GM21390 (cell line): ENCODE measurements at regions not wholly inside any gene's neighbourhood (a gene's known extent, or its start where the extent isn't known, plus 50 kb on each side); places are given as distances from the start of the nearest gene placed in this dataset.

ENCODE experiments used
- ATAC-seq: cut with Tn5 transposase; IDR thresholded peaks from one replicate; pipeline ENCODE4 v1.9.1; 2021; ENCODE audit not compliant: unreplicated experiment

DNA sequence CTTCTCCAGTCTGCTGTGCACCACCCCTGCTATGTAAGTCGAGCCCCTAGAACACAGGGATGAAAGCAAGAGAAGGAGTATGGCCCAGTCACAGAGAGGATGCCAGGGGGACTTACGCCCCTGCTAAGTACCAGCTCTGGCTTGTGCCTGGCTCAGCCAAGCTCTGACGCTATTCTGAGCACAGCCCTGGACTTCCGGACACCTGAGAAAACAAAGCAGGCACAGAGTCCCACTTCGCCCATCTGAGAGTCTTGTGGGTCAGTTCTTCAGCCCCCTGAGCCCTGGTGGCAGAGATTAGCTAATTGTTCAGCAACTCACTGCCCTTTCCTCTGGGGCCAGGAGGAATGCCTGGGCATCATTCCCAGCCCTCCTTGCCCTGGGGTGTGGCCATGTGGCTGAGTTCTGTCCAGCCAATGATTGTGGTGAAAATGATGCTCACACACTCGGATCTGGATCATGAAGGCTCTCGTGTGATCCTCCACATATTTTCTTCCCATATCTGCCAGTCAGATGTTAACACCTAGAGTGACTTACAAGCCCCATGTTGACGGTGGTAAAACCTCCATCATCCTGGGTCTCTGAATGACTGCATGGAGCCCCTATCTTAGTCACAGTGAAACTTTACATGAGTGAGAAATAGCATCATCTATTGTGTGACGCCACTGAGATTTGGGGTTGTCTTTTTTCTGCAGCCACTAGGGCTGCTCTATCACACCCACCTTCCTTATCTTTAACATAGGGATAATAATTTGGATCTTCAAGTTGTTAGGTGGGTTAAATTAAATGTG, 105.7 kb downstream of the TPRA1 start:
- no peak for ATAC-seq

DNA sequence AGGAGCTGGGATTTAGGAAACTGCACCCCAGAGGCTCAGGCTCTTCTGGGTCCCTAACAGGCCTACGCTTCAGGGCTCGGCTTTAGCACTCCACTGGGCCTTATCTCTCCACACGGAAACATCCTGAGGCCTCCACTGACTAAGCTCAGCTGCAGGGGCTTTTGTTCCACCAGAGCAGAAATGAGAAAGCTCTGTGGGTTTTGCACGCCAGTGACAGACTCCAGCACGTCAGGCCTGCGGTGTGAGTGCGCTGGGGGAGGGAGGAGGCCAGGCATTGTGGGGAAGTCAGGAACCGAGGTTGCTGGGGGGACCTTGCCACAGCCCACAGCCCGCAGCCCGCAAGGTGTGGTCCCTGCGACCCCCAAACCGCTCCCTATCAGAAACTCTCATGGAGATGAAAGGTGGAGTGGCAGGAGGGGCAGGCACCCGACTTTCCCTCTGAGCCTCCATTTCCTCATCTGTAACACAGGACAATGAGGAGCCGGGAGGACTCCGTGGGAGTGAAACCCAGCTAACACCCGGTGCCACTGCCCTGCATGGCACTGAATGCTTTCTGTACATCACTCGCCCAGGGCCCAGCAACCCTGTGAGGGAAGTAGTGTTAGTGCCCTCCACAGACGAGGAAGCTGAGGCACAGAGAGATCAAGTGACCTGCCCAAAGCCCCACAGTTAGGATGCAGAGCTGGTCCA, 106.5 kb downstream of the TPRA1 start:
- no peak for ATAC-seq

DNA sequence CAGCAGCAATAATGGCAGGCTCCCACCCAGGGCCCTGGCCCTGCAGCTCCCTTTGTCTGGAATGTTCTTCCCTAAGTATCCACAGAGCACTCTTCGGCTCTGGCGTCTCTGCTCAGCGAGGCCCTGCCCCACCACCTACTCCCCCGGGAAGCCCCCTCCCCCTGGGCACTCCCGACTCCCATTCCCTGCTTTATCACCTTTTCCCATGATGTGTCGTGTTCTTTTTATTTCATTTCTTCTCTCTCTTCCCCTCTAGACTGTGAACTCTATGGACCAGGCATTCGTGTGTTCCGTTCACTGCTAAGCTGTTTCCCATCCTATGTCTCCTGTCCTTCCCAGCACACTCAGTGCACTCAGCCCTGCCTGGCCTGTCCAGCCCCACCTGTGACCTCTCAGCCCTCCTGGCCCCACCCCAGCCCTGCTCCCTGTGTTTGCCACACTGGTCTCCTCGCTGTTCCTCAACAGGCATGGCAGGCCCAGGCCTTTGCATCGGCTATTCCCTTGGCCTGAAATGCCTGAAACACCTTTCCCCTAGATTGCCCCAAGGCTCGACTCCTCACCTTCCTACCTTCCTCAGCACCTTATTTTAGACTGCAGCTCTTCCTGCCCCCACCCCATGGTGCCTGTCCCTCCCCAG, 107.4 kb downstream of the TPRA1 start:
- ATAC-seq = no peak

DNA sequence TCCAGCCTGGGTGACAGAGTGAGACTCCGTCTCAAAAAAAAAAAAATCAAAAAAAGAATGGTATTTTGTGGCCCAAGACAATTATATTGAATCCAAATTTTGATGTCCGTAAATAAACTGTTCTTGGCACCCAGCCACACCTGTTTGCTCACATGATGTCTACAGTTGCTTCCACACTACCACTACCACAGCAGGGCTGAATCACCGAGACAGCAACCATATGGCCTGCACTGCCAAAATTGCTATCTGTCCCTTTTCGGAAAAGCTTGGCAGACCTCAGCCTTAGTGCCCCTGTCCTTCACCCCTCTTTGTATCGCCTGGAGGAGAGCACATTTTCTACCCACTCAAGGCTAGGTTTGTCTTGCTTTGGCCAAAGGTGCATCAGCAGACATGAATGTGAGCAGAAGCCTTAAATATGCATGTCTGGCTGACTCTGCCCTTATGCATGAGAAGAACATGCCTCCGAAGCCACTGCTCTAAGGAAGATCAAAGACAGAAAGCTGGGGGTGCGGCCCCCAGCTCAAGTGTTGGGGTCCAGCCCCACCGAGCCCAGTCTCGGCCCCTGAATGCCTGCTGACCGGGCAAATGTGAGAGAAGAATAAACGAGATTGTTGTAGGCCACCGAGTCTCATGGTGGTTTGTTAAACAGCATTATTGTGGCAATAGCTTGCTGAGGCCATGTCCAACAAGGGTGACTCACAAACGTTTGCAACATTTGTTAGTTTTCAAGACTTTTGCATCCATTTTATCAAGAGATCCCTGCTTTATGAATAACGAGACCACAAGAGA, 108.1 kb downstream of the TPRA1 start:
- ATAC-seq = no peak

DNA sequence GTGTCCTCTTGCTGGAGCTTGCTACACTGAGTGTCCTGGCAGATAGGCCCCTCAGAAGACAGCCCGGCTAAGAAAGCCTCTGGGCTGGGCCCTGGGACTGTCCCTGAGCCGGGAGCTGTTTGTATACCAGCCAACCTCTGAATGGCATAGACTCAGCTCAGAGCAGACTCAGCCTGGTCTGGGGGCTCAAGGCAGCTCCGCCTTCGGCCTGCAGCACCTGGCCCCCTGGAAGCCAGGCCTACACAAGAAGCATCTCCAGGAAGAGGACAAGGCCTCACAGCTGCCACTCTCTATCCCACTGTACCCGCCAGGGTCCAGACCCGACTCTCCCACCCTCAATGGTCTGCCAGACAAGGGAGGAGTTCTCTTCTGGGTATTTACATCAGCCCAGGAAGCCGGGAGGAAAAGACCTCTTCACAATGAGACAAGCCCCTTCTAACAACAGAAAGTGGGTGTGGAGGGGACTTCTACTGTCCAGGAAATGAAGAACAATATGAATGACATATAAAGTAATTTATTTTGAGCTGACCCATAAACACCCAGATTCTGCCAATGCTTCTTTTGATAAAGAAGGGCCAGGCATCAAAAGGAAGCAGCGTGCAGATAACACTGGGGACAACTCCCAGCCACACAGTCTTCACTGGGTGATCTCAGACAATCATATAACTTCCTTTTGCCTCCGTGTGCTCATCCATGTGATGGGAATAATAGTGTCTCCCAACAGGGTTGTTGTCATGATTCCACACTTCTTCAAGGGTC, 110.2 kb downstream of the TPRA1 start:
- ATAC-seq = no peak

DNA sequence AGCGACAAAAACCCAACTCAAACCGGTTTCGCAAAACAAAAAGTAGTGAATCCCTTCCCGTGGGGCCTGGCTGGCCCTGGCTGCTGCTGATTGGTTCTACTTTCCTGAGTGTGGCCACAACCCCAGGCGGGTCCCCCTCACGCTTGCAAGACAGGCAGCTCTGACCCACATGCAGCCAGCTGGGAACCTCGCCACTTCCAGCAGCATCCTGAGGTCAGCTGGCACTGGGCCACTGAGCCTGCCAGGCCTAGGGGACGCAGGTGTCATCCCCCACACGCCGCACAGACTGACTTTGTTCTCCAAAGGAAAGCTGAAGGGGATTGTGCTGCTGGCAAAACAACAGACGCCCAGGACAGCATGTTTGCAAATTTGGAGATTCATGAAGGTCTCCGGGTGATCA, 111.1 kb downstream of the TPRA1 start:
- no peak for ATAC-seq

DNA sequence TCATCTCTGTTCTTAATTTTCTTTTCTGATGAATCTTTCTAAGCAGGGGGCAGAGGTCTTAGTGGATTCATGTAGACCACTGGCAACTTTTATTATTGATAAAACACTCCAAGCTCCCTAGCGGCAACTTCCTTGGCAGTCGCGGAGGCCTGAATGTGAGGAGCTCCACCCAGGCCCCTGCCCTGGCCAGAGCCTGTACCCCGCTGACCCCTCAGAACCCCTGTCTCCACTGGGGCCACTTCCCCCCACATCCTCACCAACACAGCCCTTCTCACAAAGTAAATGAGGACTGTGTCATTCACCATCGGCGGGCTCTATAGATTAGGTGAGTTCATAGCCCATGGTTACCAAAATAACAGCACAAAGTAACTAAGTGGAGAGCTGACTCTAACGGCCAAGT, 111.6 kb downstream of the TPRA1 start:
- ATAC-seq = no peak

DNA sequence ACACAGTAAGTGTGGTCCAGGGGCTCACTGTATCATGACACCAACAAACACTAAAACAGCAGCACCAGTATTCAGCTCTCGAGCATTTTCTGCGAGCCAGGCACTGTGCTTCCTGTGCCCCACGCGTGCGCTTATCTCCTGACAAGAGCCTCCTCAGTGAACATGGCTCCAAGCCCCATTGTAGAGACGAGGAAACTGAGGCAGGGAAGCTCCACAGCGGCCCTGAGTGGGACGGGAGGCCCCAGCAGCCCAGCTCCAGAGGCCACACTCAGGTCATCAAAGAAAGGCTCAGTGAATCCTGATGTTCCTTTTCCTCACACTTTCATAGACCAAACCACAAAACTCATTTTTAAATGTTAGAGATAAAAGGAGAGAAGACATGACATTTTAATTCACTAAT, 113.1 kb downstream of the TPRA1 start:
- no peak for ATAC-seq

DNA sequence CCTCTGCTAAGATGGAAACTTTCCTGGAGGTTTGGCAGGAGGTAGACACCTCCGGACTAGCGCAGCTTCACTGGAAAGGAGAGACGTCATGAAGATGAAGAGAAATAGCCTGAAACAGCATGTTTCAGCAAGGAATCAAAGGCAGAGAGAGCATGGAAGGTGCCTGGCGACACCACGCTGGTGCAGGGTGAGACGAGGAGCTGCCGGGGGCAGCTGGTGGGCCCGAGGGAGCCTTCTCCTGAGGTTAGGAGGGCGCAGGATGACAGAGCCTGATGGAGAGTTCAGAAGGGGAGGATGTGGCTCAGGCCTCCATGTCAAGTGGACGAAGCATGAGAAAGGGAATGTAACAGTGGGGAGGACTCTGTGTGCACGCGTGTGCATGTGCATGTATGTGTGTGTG, 113.6 kb downstream of the TPRA1 start:
- ATAC-seq = no peak

DNA sequence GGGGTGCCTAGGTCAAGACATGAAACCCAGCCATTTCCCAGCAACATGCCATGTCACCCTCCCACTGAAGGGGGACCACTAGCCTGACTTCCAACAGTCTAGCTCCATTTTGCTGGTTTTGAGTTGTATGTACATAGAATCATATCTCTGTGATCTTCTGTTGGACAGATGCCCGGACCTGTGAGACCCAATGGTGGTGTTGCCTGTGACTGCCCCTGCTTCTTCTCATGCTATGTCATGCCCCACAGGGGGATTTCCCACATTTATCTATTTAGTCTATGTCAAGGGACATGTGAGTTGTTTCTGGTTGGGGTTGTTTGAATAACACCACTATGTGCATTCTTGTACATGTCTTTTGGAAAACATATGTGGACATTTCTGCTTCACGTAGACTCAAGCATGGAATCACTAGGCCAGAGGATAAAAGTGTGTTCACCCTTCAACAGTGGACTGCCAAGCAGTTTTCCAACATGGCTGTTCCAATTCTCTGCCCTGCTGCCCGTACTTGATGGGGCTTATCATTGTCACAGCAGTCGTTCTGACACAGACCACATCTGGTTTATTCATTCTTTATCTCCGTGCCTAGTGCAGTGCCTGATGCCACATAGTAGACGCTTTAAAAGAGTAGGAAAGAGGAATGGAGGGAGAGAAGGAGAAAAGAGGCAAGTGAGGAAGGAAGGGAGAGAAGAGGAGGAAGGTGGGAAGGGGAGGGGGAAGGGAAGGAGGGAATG, 114.4 kb downstream of the TPRA1 start:
- no peak for ATAC-seq

DNA sequence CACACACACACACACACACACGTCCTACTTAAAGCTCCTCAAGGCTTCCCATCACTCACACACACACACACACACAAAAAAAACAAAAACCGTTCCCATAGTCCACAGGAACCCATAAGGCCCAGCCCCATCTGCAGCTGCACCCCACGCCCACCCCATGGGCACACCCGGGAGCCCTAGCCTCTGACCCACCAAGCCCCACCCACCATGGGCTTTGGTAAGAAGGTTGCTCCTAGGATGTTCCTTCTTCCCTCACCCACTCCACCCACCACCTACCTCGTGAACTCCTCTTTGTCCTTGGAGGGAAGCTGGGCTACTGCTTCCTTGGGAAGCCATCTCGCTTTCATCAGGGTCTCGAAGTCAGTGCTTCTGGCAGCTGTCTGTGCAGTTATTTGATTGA, 115.1 kb downstream of the TPRA1 start:
- ATAC-seq = no peak

DNA sequence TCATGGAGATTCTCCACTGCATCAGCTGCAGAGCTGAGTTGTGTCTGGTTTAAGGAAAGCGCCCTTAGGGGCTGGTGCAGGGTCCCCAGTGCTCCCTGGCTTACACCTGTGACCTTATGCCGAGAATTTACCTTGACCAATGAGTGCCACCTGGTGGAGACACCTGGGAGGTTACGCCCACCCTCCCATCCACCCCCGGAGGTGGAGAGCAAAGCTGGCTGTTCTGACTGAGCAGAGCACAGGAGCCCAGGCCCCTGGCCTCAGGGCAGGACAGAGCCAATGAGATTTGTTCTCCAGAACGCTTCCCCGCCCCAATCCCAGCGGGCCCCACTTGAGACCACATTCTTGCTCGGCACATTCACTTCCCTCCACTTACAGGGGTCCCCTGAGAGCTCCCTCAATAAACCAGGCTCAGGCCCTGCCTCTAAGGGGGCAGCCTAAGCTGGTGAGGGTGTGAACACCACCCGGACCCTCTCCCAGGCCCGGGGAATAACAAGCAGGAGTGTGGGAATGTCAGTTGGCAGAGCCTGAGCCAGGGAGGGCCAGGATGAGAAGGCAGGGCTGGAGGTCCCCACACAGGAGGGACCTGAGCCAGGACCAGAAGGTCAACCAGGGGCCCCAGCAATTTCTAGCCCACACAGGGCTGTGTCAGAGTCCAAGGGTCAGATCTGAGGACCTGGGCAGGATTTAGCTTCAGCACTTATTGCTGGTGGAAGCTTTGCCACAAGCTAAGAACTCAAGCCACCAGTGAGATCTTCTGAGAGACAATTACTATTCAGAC, 117.1 kb downstream of the TPRA1 start:
- no peak for ATAC-seq

DNA sequence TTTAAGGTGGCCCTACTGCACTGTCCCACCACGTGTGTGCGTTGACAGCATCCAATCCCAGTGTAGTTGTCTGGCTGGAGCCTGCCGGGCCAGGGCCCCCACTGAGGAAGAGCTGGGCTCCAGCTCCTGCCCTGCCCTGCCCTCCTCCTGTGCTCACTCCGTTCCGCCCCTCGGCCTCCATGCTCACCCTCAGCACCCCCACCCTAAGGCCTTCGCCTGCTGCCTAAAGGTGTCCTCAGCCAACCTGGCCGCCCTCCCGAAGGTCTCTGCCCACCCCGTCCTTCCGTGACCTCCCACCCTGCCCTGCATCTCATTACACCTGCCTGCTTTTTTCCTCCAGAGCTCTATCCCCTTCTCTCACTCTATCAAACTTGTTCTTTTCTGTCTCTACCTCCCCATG, 118.0 kb downstream of the TPRA1 start:
- ATAC-seq = no peak

DNA sequence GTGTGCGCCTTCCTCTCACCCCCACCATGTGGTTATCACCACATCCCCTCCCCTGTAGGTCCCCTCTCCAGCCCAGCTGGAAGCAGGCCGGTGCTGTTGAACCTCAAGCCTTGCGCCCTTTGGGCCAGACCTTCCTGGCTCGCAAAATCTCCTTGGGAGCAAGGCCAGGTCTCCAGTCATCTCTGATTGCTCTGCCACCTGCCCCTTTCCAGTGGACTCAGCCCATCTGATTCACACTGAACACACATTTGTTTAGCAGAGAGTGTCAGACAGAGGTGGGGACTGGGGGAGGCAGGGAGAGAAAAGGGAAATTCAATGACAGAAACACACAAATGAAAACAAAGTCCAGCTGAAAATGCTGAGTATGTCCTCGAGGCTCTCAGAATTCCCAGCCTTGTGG, 119.4 kb downstream of the TPRA1 start:
- no peak for ATAC-seq

DNA sequence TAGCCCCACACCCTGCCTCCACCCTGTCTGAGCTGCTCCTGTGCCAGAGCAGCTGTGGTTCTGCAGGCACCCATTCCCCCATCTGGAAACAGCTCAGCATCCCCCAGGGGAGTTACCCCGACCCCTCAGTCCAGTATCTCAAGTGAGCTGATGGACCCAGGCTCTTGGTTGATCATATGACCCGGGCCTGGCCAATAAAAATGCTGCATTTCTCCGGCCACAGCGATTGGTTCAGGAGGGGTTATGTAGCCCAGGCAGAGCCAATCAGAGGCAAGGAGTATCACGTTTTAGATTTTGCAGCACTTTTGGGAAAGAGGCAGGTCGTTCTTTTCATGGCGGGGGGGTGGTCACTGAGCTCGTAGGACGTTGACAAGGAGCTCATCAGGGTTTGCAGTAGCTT, 120.8 kb downstream of the TPRA1 start:
- no peak for ATAC-seq

DNA sequence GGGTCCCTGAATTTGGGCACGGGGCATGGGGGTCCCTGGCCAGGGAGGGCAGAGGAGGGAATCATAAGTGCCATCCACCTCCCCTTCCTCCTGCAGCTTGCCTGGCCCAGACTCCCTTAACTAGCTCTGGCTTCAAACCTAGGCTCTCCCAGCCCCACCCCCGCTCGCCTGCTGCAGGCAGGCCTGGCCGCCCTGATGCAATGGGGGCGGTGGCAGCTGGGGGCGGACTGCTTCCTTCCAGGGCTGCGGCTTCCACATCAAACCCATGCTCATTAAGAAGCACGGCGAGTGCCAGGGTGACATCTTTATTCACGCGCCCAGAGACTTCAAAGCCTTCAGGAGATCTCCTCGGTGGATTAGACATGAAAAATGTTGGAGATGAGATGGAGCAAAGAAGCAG, 123.1 kb downstream of the TPRA1 start:
- no peak for ATAC-seq

DNA sequence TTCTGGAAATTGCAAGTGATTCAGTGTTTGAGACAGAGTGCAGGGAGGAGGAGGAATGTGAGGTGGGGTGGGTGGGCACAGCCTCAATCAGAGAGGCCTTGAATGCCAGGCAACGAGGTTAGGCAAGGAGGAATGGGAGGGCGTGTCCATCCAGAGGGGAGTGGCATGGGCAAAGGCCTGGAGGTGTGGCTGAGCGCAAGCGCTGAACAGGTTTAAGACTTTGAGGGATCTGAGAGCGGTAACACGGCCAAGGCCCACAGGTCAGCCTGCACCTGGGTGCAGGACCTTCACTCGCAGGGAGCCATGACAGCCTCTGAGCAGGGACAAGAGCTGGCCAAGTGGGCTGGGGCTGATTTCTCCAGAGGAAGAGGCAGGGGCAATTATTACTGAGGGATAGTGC, 125.9 kb downstream of the TPRA1 start:
- no peak for ATAC-seq

DNA sequence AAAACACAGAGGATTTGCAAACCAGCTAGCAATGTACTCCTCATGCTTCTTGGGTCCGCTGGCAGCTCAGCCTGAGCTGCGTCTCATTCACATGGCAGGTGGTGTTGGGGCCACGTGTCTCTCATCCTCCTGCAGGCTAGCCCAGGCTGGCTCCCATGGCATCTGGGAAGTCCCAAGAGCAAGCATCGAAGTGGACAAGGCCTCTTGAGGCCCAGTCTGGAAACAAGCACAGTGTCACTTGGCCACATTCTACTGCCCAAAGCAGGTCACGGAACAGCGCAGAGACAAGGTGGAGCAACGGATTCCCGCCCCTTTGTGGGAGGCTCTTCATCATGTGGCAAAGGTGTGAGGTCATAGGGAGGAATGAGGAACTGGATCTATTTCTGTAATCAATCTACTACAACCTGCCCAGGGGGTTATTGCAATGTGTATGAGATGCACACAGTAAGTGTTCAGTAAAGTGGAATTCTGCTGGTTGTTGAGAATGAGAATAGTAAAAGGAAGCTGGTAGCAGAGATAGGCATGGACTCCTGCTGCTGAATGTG, 128.3 kb downstream of the TPRA1 start:
- no peak for ATAC-seq

DNA sequence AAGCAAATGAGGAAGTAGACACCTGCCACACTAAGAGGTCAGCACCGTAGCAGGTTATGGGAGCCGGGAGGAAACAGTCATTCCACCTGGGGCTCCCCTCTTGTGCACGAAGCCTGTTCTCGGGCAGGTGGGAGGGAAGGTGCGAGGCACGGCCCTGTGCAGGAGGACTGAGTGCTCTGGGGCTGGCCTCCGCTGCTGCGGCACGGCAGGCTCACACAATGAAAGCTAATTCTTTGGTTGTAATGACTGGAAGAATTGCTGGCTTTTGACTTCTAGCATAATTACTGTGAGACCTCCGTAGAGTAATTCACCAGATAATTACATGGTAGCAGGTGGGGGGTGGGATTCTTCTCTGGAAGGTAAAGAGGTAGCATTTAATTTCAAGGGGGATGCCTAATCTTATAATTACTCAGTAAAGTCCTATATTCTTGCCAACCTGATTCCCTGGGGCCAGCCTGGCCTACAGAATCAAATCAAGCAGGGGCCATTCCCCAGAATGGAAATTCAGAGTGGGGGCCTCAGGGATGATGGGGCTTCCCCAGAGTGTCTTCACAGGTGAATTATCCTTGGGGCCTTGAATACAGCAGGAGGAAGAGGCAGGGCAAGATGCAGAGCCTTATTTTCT, 129.1 kb downstream of the TPRA1 start:
- ATAC-seq = no peak
